IMR-90 (cell line): ENCODE measurements at regions not wholly inside any gene's neighbourhood (a gene's known extent, or its start where the extent isn't known, plus 50 kb on each side); places are given as distances from the start of the nearest gene placed in this dataset.

ENCODE experiments used
- ATAC-seq: fragments of 200-7000 bp; cut with Tn5 transposase; 2 replicates; pipeline ENCODE4 v1.9.1; 2020; ENCODE audit warnings: low read depth, mild to moderate bottlenecking, moderate library complexity
- BruUV-seq: library from RNA; stranded (reverse); fragments of 400-500 nt; replicated peaks from 2 replicates; lab custom pipeline; 2021; lab: Mats Ljungman, UMichigan
- CTCF ChIA-PET: fragments of 300-600 bp; formaldehyde crosslinking; extraction: SDS; loops from one replicate; lab custom pipeline; 2021; ENCODE audit warnings: antibody characterized with exemption; lab: Yijun Ruan, JAX
- POLR2A ChIA-PET: fragments of 300-600 bp; sonication (Branson Sonifier 250); formaldehyde crosslinking; loops from one replicate; lab custom pipeline; 2022; ENCODE audit warnings: antibody characterized with exemption; ENCODE audit not compliant: unreplicated experiment; lab: Charles Lee
- DNase-seq: peaks from one replicate; pipeline ENCODE4 v3.0.0; 2013
- H2AFZ ChIP-seq: replicated peaks from 2 replicates; pipeline ENCODE3; 2013; ENCODE audit warnings: low read length, mild to moderate bottlenecking; ENCODE audit not compliant: poor library complexity
- H2AK5ac ChIP-seq: 2 replicates; pipeline ENCODE4 v1.6.1; 2013; ENCODE audit warnings: low read depth, low read length, inconsistent platforms
- H2AK9ac ChIP-seq: replicated peaks from 2 replicates; pipeline ENCODE3; 2013; ENCODE audit warnings: mild to moderate bottlenecking, low read depth, low read length, moderate library complexity; ENCODE audit not compliant: poor library complexity
- H2BK120ac ChIP-seq: 2 replicates; pipeline ENCODE4 v1.6.1; 2013; ENCODE audit warnings: low read depth, low read length, inconsistent platforms
- H2BK15ac ChIP-seq: 3 replicates; pipeline ENCODE4 v1.6.1; 2013; ENCODE audit warnings: low read depth, low read length, inconsistent platforms
- H2BK20ac ChIP-seq: 2 replicates; pipeline ENCODE4 v1.6.1; 2013; ENCODE audit warnings: low read depth, mild to moderate bottlenecking, inconsistent platforms, low read length, moderate library complexity
- H2BK5ac ChIP-seq: 2 replicates; pipeline ENCODE4 v1.6.1; 2013; ENCODE audit warnings: mild to moderate bottlenecking, low read depth, low read length, inconsistent platforms; ENCODE audit not compliant: poor library complexity, severe bottlenecking
- H3K14ac ChIP-seq: replicated peaks from 2 replicates; pipeline ENCODE4 v1.6.1; 2013; ENCODE audit warnings: low read depth, low read length, inconsistent platforms
- H3K18ac ChIP-seq: 2 replicates; pipeline ENCODE4 v1.6.1; 2013; ENCODE audit warnings: low read depth, low read length, control low read depth
- H3K23ac ChIP-seq: 2 replicates; pipeline ENCODE4 v1.6.1; 2013; ENCODE audit warnings: low read depth, low read length, inconsistent platforms
- H3K27ac ChIP-seq: 2 replicates; pipeline ENCODE4 v1.5.1; 2013; ENCODE audit warnings: mild to moderate bottlenecking, control low read depth, low read length; ENCODE audit not compliant: insufficient read depth
- H3K27me3 ChIP-seq: 2 replicates; pipeline ENCODE4 v1.6.1; 2013; ENCODE audit warnings: low read length; ENCODE audit not compliant: control insufficient read depth, insufficient read depth
- H3K36me3 ChIP-seq: 2 replicates; pipeline ENCODE4 v1.6.1; 2013; ENCODE audit warnings: low read length, mixed read lengths; ENCODE audit not compliant: control insufficient read depth, insufficient read depth
- H3K4ac ChIP-seq: 2 replicates; pipeline ENCODE4 v1.6.1; 2013; ENCODE audit warnings: low read depth, low read length, inconsistent platforms
- H3K4me1 ChIP-seq: 2 replicates; pipeline ENCODE4 v1.6.1; 2013; ENCODE audit warnings: low read length, mixed read lengths; ENCODE audit not compliant: control insufficient read depth, insufficient read depth
- H3K4me2 ChIP-seq: 2 replicates; pipeline ENCODE4 v1.6.1; 2013; ENCODE audit warnings: low read depth, mild to moderate bottlenecking, control low read depth, low read length, moderate library complexity
- H3K4me3 ChIP-seq: 2 replicates; pipeline ENCODE4 v1.5.1; 2013; ENCODE audit warnings: low read depth, mild to moderate bottlenecking, control low read depth, low read length, moderate library complexity; ENCODE audit not compliant: insufficient read depth
- H3K56ac ChIP-seq: 2 replicates; pipeline ENCODE4 v1.6.1; 2013; ENCODE audit warnings: low read length, inconsistent platforms; ENCODE audit not compliant: insufficient read depth; ENCODE audit errors: extremely low read depth
- H3K79me1 ChIP-seq, 2 experiments: 2 replicates each; pipeline ENCODE4 v1.6.1; 2013; ENCODE audit warnings: low read length in 2 of 2, inconsistent platforms in 1 of 2, low read depth in 1 of 2
- H3K9ac ChIP-seq: 2 replicates; pipeline ENCODE4 v1.6.1; 2013; ENCODE audit warnings: low read depth, low read length, control low read depth
- H3K9me1 ChIP-seq: 2 replicates; pipeline ENCODE4 v1.6.1; 2013; ENCODE audit warnings: low read length, inconsistent platforms; ENCODE audit not compliant: insufficient read depth
- H3K9me3 ChIP-seq: 2 replicates; pipeline ENCODE4 v1.6.1; 2013; ENCODE audit warnings: low read length; ENCODE audit not compliant: control insufficient read depth, insufficient read depth
- H4K20me1 ChIP-seq: 2 replicates; pipeline ENCODE4 v1.6.1; 2013; ENCODE audit warnings: low read length, inconsistent platforms; ENCODE audit not compliant: insufficient read depth
- H4K5ac ChIP-seq: 2 replicates; pipeline ENCODE4 v1.6.1; 2013; ENCODE audit warnings: mild to moderate bottlenecking, low read depth, low read length, control low read depth
- H4K8ac ChIP-seq, 2 experiments: 2 replicates each; pipeline ENCODE4 v1.6.1; 2013; ENCODE audit warnings: low read depth in 2 of 2, low read length in 2 of 2, control low read depth in 1 of 2, inconsistent platforms in 1 of 2
- H4K91ac ChIP-seq: 2 replicates; pipeline ENCODE4 v1.6.1; 2013; ENCODE audit warnings: low read depth, low read length, inconsistent platforms; ENCODE audit not compliant: insufficient read depth
- BHLHE40 ChIP-seq: fragments of 150-350 bp; IDR thresholded peaks from 2 replicates; pipeline ENCODE4 v1.6.1; 2016; ENCODE audit warnings: mild to moderate bottlenecking, low read depth, low read length
- CEBPB ChIP-seq: IDR thresholded peaks from 2 replicates; pipeline ENCODE4 v1.6.1; 2012; ENCODE audit warnings: low read depth, low read length, improper control_type of control experiment
- CHD1 ChIP-seq: IDR thresholded peaks from 2 replicates; pipeline ENCODE4 v1.6.1; 2012; ENCODE audit warnings: low read depth, low read length, improper control_type of control experiment
- FOS ChIP-seq: fragments of 150-350 bp; IDR thresholded peaks from 2 replicates; pipeline ENCODE4 v1.6.1; 2016; ENCODE audit warnings: low read depth, low read length
- MAFK ChIP-seq: IDR thresholded peaks from 2 replicates; pipeline ENCODE4 v1.6.1; 2012; ENCODE audit warnings: low read depth, low read length, improper control_type of control experiment
- MAZ ChIP-seq: IDR thresholded peaks from 2 replicates; pipeline ENCODE4 v1.6.1; 2012; ENCODE audit warnings: low read depth, mild to moderate bottlenecking, low read length, improper control_type of control experiment, moderate library complexity, borderline replicate concordance
- MXI1 ChIP-seq: IDR thresholded peaks from 2 replicates; pipeline ENCODE4 v1.6.1; 2012; ENCODE audit warnings: low read depth, mild to moderate bottlenecking, low read length, moderate library complexity, borderline replicate concordance
- NFE2L2 ChIP-seq: fragments of 150-350 bp; IDR thresholded peaks from 2 replicates; pipeline ENCODE4 v1.6.1; 2016; ENCODE audit warnings: low read depth, mild to moderate bottlenecking, low read length
- POLR2A ChIP-seq: IDR thresholded peaks from 2 replicates; pipeline ENCODE4 v1.6.1; 2012; ENCODE audit warnings: mild to moderate bottlenecking, low read depth, low read length
- RAD21 ChIP-seq: IDR thresholded peaks from 2 replicates; pipeline ENCODE4 v1.6.1; 2012; ENCODE audit warnings: low read length, improper control_type of control experiment
- RCOR1 ChIP-seq: IDR thresholded peaks from 2 replicates; pipeline ENCODE4 v1.6.1; 2012; ENCODE audit warnings: mild to moderate bottlenecking, low read length, improper control_type of control experiment; ENCODE audit not compliant: insufficient replicate concordance
- RFX5 ChIP-seq: IDR thresholded peaks from 2 replicates; pipeline ENCODE4 v1.8.0; 2012; ENCODE audit warnings: low read depth, mild to moderate bottlenecking, low read length, moderate library complexity
- SMC3 ChIP-seq: fragments of 150-350 bp; IDR thresholded peaks from 2 replicates; pipeline ENCODE4 v1.6.1; 2016; ENCODE audit warnings: low read depth, mild to moderate bottlenecking, antibody characterized with exemption, low read length, moderate library complexity
- WGBS, 2 experiments: methylation state at CpG; one replicate each; pipeline versions ENCODE4 v1.1.5 to v1.1.7; 2013; ENCODE audit warnings: missing lambda C conversion rate in 2 of 2; ENCODE audit not compliant: insufficient read length in 1 of 2; ENCODE audit errors: extremely low coverage in 2 of 2; 5-methylcytosine and 5-hydroxymethylcytosine counted together
- dilution Hi-C: fragments of 300-500 bp; cut with HindIII; formaldehyde crosslinking; loops from one replicate; pipeline ENCODE4 v1.14.3; 2018; ENCODE audit warnings: low sequenced_read_pairs; ENCODE audit not compliant: unreplicated experiment
- in situ Hi-C: fragments of 300-500 bp; cut with MboI; formaldehyde crosslinking; loops from 3 replicates; pipeline ENCODE4 v1.14.3; 2019; ENCODE audit warnings: low sequenced_read_pairs, inconsistent platforms, mixed read lengths
- intact Hi-C: fragments of 100-400 bp; cut with micrococcal nuclease; formaldehyde crosslinking; loops from 2 replicates; pipeline ENCODE4 v1.10.0; 2022
- TF ChIP-seq, protein P1 (sequence below): fragments of 150-350 bp; IDR thresholded peaks from 2 replicates; pipeline ENCODE4 v1.6.1; 2017; ENCODE audit warnings: mild to moderate bottlenecking, antibody characterized with exemption, low read length, low read depth
- TF ChIP-seq, protein P2 (sequence below): fragments of 150-350 bp; IDR thresholded peaks from 2 replicates; pipeline ENCODE4 v1.6.1; 2016; ENCODE audit warnings: low read depth, mild to moderate bottlenecking, low read length, moderate library complexity, borderline replicate concordance
- TF ChIP-seq, protein P3 (sequence below): conservative IDR thresholded peaks from 2 replicates; pipeline ENCODE4 v1.5.1; 2012; ENCODE audit warnings: mild to moderate bottlenecking, low read depth, low read length, improper control_type of control experiment

DNA sequence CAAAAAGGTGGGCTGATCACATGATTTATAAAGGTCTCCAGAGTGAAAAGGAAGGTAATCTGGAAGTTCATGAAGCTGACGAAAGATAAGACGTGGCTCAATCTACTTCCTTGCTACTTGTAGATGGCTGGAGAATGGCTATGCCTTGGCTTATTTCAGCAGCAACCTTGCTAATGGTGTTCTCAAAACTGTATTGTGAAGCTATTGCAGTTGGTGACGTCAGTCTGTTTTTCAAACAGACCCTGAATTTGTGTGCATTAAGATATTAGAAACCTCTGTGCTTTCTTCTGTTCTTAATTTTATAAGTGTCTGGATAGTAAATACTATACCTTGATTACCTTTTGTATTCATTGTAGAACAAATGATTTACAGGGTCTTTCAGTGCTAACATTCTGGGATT, 58.3 kb upstream of the C11orf87 start:
- no peak overlapping the region for H2BK15ac ChIP-seq
- no peak overlapping the region for H3K4ac ChIP-seq
- intact Hi-C loops (no loop called here), dilution Hi-C loops (no loop called here), in situ Hi-C loops (no loop called here)
- no peak overlapping the region for H4K8ac ChIP-seq
- no peaks in the 10 kb centered on the region for H4K20me1 ChIP-seq
- H3K79me1 ChIP-seq = no peaks in the 10 kb centered on the region
- H3K14ac ChIP-seq = no peak overlapping the region
- ATAC-seq (no peak), DNase-seq (no peak)
- no peak overlapping the region for H4K5ac ChIP-seq
- no peak overlapping the region for H3K9ac ChIP-seq
- H2BK20ac ChIP-seq = no peak overlapping the region
- POLR2A ChIA-PET = no interaction called here
- WGBS, 2 experiments = no CpG with 5 or more reads among the region's 3 CpGs
- no peaks in the 10 kb centered on the region; the same call in 1 of the 2 replicates for H3K4me1 ChIP-seq
- CTCF ChIA-PET = no interaction called here
- H3K36me3 ChIP-seq = no peaks in the 10 kb centered on the region
- TF ChIP-seq, protein P1, sequence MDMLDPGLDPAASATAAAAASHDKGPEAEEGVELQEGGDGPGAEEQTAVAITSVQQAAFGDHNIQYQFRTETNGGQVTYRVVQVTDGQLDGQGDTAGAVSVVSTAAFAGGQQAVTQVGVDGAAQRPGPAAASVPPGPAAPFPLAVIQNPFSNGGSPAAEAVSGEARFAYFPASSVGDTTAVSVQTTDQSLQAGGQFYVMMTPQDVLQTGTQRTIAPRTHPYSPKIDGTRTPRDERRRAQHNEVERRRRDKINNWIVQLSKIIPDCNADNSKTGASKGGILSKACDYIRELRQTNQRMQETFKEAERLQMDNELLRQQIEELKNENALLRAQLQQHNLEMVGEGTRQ = no peak
- no peak for TF ChIP-seq FOS
- TF ChIP-seq RCOR1 = no peak
- no peak for TF ChIP-seq CHD1
- no peak for TF ChIP-seq MXI1
- TF ChIP-seq CEBPB = no peak
- TF ChIP-seq SMC3 = no peak
- TF ChIP-seq, protein P2, sequence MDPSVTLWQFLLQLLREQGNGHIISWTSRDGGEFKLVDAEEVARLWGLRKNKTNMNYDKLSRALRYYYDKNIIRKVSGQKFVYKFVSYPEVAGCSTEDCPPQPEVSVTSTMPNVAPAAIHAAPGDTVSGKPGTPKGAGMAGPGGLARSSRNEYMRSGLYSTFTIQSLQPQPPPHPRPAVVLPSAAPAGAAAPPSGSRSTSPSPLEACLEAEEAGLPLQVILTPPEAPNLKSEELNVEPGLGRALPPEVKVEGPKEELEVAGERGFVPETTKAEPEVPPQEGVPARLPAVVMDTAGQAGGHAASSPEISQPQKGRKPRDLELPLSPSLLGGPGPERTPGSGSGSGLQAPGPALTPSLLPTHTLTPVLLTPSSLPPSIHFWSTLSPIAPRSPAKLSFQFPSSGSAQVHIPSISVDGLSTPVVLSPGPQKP = no peak
- no peak for TF ChIP-seq BHLHE40
- TF ChIP-seq RAD21 = no peak
- no peak for TF ChIP-seq MAFK
- TF ChIP-seq, protein P3, sequence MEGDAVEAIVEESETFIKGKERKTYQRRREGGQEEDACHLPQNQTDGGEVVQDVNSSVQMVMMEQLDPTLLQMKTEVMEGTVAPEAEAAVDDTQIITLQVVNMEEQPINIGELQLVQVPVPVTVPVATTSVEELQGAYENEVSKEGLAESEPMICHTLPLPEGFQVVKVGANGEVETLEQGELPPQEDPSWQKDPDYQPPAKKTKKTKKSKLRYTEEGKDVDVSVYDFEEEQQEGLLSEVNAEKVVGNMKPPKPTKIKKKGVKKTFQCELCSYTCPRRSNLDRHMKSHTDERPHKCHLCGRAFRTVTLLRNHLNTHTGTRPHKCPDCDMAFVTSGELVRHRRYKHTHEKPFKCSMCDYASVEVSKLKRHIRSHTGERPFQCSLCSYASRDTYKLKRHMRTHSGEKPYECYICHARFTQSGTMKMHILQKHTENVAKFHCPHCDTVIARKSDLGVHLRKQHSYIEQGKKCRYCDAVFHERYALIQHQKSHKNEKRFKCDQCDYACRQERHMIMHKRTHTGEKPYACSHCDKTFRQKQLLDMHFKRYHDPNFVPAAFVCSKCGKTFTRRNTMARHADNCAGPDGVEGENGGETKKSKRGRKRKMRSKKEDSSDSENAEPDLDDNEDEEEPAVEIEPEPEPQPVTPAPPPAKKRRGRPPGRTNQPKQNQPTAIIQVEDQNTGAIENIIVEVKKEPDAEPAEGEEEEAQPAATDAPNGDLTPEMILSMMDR = no peak
- no peak for TF ChIP-seq POLR2A
- no peak for TF ChIP-seq NFE2L2
- no peak for TF ChIP-seq RFX5
- TF ChIP-seq MAZ = no peak
- no peak overlapping the region for H3K4me2 ChIP-seq
- H3K9me1 ChIP-seq = no peaks in the 10 kb centered on the region
- BruUV-seq = no TSS peak
- no peak overlapping the region for H3K27ac ChIP-seq
- H3K23ac ChIP-seq = no peak overlapping the region
- H2AFZ ChIP-seq = no peak overlapping the region
- H2AK9ac ChIP-seq = no peak overlapping the region
- no peak overlapping the region for H3K4me3 ChIP-seq
- H3K9me3 ChIP-seq = no peaks in the 10 kb centered on the region
- H2BK5ac ChIP-seq = no peak overlapping the region
- no peak overlapping the region for H4K91ac ChIP-seq
- H3K56ac ChIP-seq = no peak overlapping the region
- H3K18ac ChIP-seq = no peak overlapping the region
- H3K27me3 ChIP-seq = no peaks in the 10 kb centered on the region
- no peak overlapping the region for H2AK5ac ChIP-seq
- H2BK120ac ChIP-seq = no peak overlapping the region
